ENCODE measurements at regions not wholly inside any gene's neighbourhood (a gene's known extent, or its start where the extent isn't known, plus 50 kb on each side); places are given as distances from the start of the nearest gene placed in this dataset.
"Not testable (repeated sequence)": the region's sequence is repeated elsewhere in the genome, so short reads cannot be mapped to it uniquely, and the experiment has no call there.

DNA sequence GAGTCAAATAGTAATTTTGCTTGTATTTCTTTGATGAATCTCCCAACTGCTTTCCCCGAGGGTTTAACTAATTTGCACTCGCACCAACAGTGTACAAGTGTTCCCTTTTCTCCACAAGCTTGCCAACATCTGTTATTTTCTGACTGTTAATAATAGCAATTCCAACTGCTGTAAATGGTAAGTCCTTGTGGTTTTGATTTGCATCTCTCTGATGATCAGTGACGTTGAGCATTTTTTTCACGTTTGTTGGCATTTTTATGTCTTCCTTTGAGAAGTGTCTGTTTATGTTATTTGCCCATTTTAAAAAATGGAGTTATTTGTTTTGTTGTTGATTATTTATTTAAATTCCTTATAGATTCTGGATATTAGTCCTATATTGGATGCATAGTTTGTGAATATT, 399.8 kb upstream of the MAN1A1 start:
- intact Hi-C loops (cut with DNase I) = no loop called here
- DNase-seq (ENCODE audit: low spot score) = no peak

DNA sequence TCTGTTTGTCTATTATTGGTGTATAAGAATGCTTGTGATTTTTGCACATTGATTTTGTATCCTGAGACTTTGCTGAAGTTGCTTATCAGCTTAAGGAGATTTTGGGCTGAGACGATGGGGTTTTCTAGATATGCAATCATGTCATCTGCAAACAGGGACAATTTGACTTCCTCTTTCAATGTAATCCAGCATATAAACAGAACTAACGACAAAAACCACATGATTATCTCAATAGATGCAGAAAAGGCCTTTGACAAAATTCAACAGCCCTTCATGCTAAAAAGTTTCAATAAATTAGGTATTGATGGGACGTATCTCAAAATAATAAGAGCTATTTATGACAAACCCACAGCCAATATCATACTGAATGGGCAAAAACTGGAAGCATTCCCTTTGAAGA, 399.0 kb upstream of the MAN1A1 start:
- intact Hi-C loops (cut with DNase I); DNase-seq (ENCODE audit: low spot score): not testable (repeated sequence)

DNA sequence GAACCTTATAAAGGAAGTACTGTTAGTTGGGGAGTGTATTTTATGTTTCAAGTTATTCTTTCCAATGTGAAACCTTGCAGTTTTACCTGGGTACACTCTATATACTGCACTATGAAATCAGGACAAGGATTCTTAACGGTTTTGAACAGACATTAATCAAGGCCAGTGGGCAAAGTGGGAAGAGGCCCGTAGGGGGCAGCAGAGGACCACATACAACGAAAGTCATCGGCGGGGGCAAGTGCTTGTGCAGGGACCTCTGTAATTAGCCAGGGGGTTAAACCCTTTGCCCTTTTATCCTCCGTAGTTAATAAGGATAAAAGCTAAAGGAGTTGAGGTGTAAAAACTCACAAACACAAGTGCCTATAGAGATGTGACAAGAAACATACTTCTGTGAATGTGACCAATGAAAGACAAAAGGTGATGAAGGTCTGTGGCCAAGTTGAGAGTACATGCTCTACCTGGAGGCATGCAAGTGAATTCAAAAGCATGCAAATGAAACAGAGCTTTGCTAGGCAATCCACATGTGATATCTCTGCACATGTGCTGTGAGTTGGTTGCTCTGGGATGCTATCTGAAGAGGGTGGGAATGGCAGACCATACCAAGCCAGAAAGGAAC, 392.7 kb upstream of the MAN1A1 start:
- no peak for DNase-seq (ENCODE audit: low spot score)
- intact Hi-C loops (cut with DNase I) = no loop called here

DNA sequence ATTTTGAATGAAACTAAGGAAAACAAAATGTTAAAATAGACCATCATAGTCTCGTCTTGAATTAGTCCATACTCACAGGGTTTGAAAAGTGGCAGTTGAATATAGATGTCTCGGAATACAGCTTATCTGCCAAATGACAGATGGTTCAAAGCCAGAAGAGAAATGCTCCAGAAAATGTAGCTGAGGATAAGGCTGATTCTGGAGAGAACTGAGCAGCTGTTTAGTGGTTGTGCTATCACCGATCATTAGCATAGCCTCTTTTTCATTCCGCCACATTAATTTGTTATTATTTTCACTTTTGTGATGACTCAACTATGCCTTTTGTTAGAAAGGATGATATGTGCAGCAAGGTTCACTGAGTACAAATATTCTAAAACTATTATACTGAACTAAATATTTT, 390.2 kb upstream of the MAN1A1 start:
- intact Hi-C loops (cut with DNase I) = no loop called here
- DNase-seq (ENCODE audit: low spot score) = no peak

DNA sequence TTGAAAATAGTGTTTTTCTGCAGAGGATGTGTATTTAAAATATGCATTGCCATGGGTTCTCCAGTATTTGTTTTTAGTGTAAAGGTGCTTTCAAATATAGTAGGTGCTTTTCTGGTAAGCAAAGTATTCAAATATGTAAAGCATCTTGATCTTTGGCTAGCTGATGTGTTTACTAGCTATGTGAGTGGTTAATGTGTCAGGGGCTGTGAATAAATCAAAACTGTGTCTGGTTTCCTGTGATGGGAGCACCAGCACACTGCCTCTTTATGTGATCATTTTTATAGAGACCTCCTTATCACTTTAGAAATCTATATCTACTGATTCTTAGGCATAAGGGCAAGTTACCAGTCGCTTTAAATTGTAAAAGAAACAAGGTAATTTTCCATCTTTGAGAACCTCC, 388.9 kb upstream of the MAN1A1 start:
- intact Hi-C loops (cut with DNase I) = no loop called here
- DNase-seq (ENCODE audit: low spot score) = no peak

DNA sequence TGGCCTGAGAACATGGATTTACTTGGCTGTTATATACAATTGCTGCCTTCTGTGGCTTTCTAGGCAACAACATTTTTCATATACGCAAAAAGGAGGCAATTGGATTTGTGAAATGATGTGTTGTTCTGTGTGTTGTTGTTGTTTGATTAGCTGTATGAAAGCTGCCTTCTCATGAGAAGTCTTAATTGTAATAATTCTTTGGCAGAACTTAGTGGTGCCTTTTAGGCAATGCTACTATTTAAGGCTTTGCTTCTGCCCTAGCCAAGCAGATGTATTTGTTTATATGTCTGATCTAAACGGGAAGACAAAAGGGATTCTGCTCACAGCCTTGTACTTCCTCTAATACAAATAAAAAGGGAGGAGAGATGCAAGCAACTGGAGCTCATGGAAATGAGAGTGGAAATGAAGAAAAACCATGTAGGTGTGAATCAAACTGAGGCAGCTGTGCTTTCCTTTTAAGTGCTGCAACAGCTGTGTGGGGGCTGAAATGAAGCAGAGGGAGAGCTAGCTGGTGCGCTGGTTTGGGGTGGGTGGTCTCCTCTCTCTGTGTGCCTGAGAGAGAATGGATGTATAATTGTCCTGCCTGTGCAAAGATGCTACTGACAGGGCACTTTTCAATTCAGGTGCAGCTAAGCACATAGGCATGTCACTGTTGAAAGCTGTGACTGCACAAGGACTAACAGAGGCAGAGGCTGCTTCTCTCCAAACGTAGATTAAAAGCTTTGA, 386.9 kb upstream of the MAN1A1 start:
- intact Hi-C loops (cut with DNase I) = no loop called here
- DNase-seq (ENCODE audit: low spot score) = no peak

DNA sequence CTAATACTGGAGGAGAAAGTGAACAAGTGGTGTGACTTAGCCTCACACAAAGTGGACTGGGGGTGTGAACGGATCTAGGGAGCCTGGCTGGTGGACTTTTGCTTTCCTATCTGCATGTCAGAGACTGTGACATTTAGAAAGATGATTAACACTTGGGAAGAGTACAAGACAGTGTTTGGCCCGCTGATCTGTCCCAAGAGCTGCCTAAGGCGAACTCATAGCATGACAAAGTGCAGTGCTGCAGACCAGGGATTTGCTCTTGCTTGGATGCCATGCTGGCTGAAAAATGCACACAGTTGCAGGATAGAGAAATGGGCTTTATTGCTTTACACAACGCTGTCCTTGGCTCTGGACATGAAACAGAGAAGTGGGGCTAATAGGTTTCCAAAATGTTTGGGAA, 386.0 kb upstream of the MAN1A1 start:
- intact Hi-C loops (cut with DNase I) = no loop called here
- DNase-seq (ENCODE audit: low spot score) = no peak

DNA sequence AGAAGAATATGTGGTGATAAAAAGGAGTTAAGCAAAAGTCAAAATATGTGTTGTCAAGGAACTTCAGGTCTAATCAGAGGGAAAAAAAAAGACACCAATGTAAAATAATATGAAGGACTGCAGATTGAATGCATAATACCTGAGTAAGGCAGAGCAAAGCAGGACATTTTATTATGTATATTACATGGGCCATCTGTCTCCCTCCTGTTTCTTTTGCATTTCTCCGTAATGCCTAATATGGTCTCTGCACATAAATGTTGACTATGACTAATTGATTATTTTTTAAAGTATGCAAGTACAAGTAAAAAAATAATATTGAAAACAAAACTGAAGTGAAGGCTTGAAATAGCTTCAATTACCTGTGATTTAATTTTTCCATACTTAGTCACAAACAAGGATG, 384.7 kb upstream of the MAN1A1 start:
- intact Hi-C loops (cut with DNase I) = no loop called here
- no peak for DNase-seq (ENCODE audit: low spot score)

DNA sequence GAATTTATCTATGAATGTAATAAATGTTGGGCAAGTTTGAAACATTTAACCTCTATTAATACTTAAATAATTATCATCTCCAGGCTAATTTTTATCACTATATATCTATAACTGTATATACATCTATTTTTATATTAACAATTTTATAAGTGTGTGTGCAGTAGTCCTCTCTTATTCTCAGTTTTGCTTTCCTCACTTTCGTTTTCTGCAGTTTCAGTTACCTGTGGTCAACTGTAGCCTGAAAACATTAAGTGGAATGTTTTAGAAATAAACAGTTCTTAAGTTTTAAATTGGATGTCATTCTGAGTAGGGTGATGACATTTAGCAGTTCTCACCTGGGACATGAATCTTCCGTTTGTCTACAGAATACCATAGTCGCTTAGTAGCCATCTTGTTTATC, 379.4 kb upstream of the MAN1A1 start:
- no peak for DNase-seq (ENCODE audit: low spot score)
- intact Hi-C loops (cut with DNase I) = no loop called here

DNA sequence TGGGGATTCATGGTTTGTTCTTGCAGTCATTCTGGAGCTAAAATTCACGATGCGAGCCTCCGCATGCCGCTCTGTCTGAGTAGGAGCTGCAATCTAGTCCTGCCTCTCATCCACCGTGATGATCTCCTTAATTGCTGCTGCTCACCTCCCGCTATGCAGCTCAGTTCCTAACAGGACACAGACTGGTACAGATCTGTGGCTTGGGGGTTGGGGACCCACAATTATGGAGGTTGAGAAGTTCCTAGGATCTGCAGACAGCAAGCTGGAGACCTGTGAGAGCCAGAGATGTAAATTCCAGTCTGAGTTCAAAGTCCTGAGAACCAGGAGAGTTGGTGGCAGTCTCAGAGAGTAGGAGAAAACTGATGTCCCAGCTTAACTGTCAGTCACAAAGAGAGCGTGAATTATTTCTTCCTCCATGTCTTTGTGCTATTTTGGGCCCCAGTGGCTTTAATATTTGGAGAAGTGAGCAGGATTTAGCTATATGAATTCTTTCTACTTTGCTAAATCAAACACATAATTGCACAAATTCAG, 378.7 kb upstream of the MAN1A1 start:
- intact Hi-C loops (cut with DNase I) = no loop called here
- no peak for DNase-seq (ENCODE audit: low spot score)

DNA sequence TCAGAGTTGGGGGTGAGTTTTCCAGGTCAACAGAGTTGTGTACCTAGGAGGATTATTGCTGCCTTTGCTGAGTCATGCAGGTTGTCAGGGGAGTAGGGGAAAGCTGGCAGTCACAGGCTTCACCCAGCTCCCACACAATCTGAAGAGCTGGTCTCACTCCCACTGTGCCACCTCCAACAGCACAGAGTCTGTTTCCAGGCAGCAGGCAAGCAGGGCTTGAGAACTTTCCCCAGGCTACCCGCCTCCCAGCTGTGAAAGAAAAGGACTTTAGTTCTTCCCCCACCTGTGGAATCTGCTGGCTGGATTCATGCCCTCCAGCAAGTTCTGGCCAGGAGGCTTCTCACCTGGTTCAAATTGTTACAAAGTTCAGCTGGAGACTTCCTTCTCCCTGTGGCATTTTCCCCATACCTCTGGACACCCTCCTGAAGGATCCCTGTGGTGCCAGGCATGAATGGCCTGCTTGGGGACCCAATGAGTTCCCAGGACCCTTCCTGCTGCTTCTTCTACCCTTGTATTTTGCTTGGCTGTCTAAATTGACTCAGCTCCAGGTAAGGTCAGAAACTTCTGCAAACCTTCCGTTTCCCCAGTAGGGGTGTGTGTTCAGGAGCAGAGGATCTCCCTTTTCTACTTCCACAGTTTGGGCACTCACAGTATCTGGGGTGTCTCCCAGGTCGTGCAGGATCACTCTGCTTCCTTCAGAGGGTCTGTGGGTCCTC, 378.1 kb upstream of the MAN1A1 start:
- DNase-seq (ENCODE audit: low spot score) = no peak
- intact Hi-C loops (cut with DNase I) = no loop called here

DNA sequence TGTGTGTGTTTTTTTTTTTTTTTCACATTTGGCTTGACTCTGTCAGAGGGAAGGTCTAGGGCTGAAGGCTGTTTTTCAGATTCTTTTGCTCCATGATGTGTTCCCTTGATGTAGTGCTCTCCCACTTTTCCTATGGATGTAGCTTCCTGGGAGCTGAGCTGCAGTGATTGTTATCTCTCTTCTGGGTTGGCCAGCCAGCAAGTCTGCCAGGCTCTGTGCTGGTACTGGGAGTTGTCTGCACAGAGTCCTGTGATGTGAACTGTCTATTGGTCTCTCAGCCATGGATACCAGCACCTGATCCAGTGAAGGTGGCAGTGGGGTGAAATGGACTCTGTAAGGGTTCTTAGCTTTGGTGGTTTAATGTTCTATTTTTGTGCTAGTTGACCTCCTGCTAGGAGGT, 377.4 kb upstream of the MAN1A1 start:
- DNase-seq (ENCODE audit: low spot score); intact Hi-C loops (cut with DNase I): not testable (repeated sequence)

DNA sequence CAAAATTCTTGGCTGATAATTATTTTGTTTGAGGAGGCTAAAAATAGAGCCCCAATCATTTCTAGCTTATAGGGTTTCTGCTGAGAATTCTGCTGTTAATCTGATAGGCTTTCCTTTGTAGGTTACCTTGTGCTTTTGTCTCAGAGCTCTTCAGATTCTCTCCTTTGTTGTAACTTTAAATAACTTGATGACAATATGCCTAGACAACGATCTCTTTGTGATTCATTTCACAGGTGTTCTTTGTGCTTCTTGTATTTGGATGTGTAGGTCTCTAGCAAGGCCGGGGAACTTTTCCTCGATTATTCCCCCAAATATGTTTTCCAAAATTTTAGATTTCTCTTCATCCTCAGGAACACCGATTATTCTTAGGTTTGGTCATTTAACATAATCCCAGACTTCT, 376.5 kb upstream of the MAN1A1 start:
- intact Hi-C loops (cut with DNase I) = no loop called here
- no peak for DNase-seq (ENCODE audit: low spot score)

DNA sequence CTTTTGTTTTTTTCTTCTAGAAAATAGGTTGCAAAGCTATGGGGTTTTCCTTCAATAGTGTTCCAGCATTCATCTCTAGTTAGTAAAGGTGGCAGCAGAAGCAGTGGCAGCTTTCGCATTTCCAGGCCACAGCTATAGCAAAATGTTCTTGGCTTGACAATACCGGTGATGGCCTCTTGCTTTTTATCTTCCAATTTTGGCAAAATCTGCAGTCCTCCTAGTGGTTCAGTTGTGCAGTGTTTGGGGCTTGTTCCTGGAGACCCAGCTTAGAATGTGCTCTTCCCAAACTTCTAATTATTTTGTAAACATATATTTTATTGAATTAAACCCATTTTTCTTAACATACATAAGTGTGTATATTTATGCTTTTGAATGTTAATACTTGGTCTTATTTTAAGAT, 370.6 kb upstream of the MAN1A1 start:
- DNase-seq (ENCODE audit: low spot score) = no peak
- intact Hi-C loops (cut with DNase I) = no loop called here

DNA sequence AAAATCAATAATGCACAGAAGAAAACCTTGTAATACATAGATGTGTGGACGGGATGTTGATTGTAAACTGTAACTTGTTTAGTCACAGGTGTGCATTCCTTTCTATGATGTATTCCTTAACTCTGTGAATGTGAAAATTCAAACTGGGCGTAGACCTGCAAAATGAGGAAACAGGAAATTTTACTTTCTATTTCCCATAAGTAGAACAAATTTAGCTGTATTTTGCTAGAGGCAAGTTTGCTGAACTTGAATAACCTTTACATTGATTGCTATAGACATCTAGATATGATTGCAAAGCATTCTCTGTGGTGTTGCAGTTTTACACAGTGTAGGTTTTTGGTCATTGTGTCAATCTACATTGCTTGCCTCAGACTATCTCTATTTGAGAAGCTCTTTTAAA, 368.4 kb upstream of the MAN1A1 start:
- DNase-seq (ENCODE audit: low spot score) = no peak
- intact Hi-C loops (cut with DNase I) = no loop called here

DNA sequence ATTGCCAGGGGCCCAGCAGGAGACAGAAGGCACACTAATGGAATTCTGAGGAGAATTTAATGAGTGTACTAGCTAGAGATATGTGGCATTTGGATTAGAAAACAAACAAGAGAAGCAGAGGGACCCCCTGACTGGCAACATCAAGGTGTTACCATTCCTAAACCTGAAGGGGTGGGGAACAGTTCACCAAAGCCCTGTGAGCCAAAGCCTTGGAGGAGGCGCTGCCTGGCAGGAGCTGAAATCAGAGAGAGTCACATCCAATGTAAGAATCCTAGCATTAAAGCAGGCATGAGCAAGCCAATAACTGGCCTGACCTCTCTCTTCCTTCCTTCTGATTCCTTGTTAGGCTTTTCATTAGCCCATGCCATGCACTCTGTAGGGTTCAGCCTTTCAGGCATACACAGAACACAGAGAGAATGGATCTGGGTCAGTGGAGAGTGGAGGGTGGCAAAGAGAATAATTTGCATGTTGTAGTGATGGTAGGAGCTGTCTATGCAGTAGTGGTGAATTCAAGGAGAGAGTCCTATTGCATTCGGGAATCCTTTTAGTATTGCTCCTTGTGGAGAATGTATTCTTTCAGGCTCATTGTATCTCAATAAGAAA, 367.2 kb upstream of the MAN1A1 start:
- intact Hi-C loops (cut with DNase I) = no loop called here
- no peak for DNase-seq (ENCODE audit: low spot score)

DNA sequence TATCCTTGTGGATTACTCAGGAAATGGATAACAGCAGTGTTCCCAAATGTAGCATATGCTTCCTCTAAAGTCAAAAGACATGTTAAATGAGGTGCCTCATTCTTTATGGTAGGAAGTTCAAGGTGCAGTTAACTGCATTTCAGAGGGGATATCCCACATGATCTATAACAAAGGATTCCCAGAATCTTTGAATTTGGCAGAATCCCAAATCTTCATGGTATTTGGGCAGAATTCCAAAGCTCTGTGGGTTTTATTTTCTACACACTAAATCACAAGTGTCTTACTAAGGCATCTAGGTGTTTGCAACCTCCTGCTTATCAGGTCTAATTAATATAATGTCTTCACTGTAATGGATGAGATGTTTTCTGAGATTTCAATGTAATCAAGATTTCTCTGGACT, 364.3 kb upstream of the MAN1A1 start:
- DNase-seq (ENCODE audit: low spot score) = no peak
- intact Hi-C loops (cut with DNase I) = no loop called here

DNA sequence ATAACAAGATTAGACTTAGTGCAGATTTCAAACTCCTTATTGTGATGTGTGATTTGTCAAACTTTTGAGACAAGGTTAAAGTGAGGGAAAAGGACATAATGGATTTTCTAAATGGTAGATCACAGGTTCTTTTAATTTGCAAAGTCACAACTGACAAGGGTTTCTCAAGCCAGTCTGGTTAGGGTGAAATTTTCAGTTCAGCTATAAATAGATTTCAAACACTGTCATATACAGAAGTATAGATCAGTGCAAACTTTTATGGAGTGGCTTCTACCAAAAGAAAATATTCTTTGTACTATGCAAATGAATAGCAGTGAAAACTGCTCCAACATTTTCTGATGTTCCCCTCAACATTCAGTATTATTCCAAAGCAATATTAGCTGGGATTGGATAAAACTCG, 337.1 kb upstream of the MAN1A1 start:
- DNase-seq (ENCODE audit: low spot score) = no peak
- intact Hi-C loops (cut with DNase I) = no loop called here

DNA sequence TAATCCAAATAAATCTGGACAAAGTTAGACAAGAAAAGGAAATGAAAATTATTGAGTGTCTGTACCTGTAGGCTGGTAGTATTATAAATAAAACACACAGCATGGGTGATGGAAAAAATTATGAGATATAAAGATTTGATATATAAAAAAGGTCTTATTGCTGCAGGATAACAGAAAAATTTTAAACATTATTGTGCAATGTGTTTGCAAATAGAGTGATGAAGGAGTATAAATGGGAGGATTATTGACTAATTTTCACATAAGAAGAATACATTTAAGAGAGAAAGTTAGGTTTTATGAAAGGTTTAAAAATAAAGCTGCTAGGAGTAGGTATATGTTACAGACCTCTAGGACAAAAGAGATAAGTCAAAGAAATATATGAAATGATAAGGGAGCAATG, 336.7 kb upstream of the MAN1A1 start:
- intact Hi-C loops (cut with DNase I) = no loop called here
- no peak for DNase-seq (ENCODE audit: low spot score)

DNA sequence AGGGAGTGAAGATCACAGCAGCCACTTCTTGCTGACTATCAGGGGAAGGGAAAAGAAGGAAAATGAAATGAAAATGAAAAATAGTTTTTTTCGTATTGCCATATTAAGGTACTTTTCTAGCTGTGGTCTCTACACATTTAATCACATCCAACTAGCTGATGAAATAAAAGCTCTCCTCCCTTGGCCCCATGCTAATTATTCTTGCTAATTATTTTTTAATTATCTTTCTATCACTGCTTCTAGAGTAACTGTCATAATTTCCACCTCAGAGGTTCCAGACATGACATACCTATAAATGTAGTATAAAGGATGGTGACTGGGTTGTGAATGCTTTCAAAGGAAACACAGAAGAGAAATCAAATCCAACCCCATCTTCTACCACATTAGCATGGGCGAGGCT, 334.1 kb upstream of the MAN1A1 start:
- intact Hi-C loops (cut with DNase I) = no loop called here

More for the DNA sequence above, 334.1 kb upstream of the MAN1A1 start:
- DNase-seq (ENCODE audit: low spot score) = no peak

Data from posterior vena cava (tissue), 2 donors.